ENCODE measurements at regions not wholly inside any gene's neighbourhood (a gene's known extent, or its start where the extent isn't known, plus 50 kb on each side); places are given as distances from the start of the nearest gene placed in this dataset.

GRCh38 chr7:148481971-148482626, 108.5 kb upstream of the C7orf33 start:
- TF ChIP-seq CTCF (IDR thresholded peaks at IDR 0.05; ENCODE audit: low read depth, low read length, missing control alignments): no peak
- no peak overlapping the region for H3K4me3 ChIP-seq (replicated peaks; ENCODE audit: low read depth, low read length)
- no peak for DNase-seq (ENCODE audit: extremely low read depth, low read depth)

- H3K4me3 ChIP-seq (replicated peaks; ENCODE audit: low read depth, low read length): no peak overlapping the region
- no peak for DNase-seq (ENCODE audit: extremely low read depth, low read depth)
- TF ChIP-seq CTCF (IDR thresholded peaks at IDR 0.05; ENCODE audit: low read depth, low read length, missing control alignments): no peak
These were observed 106.9 kb upstream of the C7orf33 start for GRCh38 chr7:148483515-148484308.

- H3K4me3 ChIP-seq (replicated peaks; ENCODE audit: low read depth, low read length): no peak overlapping the region
- DNase-seq (ENCODE audit: extremely low read depth, low read depth): no peak
- TF ChIP-seq CTCF (IDR thresholded peaks at IDR 0.05; ENCODE audit: low read depth, low read length, missing control alignments): no peak
These were observed 106.1 kb upstream of the C7orf33 start for GRCh38 chr7:148484486-148484885.

GRCh38 chr7:148485618-148486017, 104.9 kb upstream of the C7orf33 start:
- no peak for TF ChIP-seq CTCF (IDR thresholded peaks at IDR 0.05; ENCODE audit: low read depth, low read length, missing control alignments)
- no peak for DNase-seq (ENCODE audit: extremely low read depth, low read depth)
- no peak overlapping the region for H3K4me3 ChIP-seq (replicated peaks; ENCODE audit: low read depth, low read length)

GRCh38 chr7:148486937-148487336, 103.6 kb upstream of the C7orf33 start:
- no peak for TF ChIP-seq CTCF (IDR thresholded peaks at IDR 0.05; ENCODE audit: low read depth, low read length, missing control alignments)
- no peak for DNase-seq (ENCODE audit: extremely low read depth, low read depth)
- H3K4me3 ChIP-seq (replicated peaks; ENCODE audit: low read depth, low read length): no peak overlapping the region

- H3K4me3 ChIP-seq (replicated peaks; ENCODE audit: low read depth, low read length): no peak overlapping the region
- DNase-seq (ENCODE audit: extremely low read depth, low read depth): no peak
- no peak for TF ChIP-seq CTCF (IDR thresholded peaks at IDR 0.05; ENCODE audit: low read depth, low read length, missing control alignments)
These were observed 102.7 kb upstream of the C7orf33 start for GRCh38 chr7:148487912-148488311.
